DOHH2 (cell line): ENCODE measurements at regions not wholly inside any gene's neighbourhood (a gene's known extent, or its start where the extent isn't known, plus 50 kb on each side); places are given as distances from the start of the nearest gene placed in this dataset.

Experiments
- H3F3A ChIP-seq: fragments of 200-600 bp; sonication (generic), shearing (Covaris generic); 2 replicates; pipeline ENCODE4 v1.6.0; 2016; ENCODE audit warnings: antibody characterized with exemption, mild to moderate bottlenecking; ENCODE audit not compliant: control insufficient read depth, insufficient read depth
- H3K27ac ChIP-seq: fragments of 200-600 bp; sonication (generic); 2 replicates; pipeline ENCODE4 v1.5.1; 2014; ENCODE audit warnings: low read depth, mild to moderate bottlenecking, low read length, moderate library complexity
- H3K27me3 ChIP-seq: fragments of 200-600 bp; sonication (generic); 2 replicates; pipeline ENCODE4 v1.6.1; 2014; ENCODE audit warnings: mild to moderate bottlenecking, low read length, mixed read lengths; ENCODE audit not compliant: control insufficient read depth
- H3K36me3 ChIP-seq: fragments of 200-600 bp; sonication (generic); 2 replicates; pipeline ENCODE4 v1.6.1; 2014; ENCODE audit warnings: mild to moderate bottlenecking, low read length, moderate library complexity, mixed read lengths; ENCODE audit not compliant: control insufficient read depth
- H3K4me1 ChIP-seq: fragments of 200-600 bp; sonication (generic); 2 replicates; pipeline ENCODE4 v1.6.1; 2014; ENCODE audit warnings: mild to moderate bottlenecking, low read length, mixed read lengths; ENCODE audit not compliant: control insufficient read depth
- H3K4me2 ChIP-seq: fragments of 200-600 bp; sonication (generic); 2 replicates; pipeline ENCODE4 v1.6.0; 2014; ENCODE audit warnings: mild to moderate bottlenecking, low read length, moderate library complexity
- H3K4me3 ChIP-seq: fragments of 200-600 bp; sonication (generic); 2 replicates; pipeline ENCODE4 v1.5.1; 2014; ENCODE audit warnings: mild to moderate bottlenecking, low read length, mixed read lengths
- H3K79me2 ChIP-seq: fragments of 200-600 bp; sonication (generic); 2 replicates; pipeline ENCODE4 v1.6.1; 2014; ENCODE audit warnings: mild to moderate bottlenecking, low read length, mixed read lengths; ENCODE audit not compliant: control insufficient read depth
- H3K9me2 ChIP-seq: fragments of 200-600 bp; sonication (generic); replicated peaks from 2 replicates; pipeline ENCODE4 v1.6.1; 2014; ENCODE audit warnings: mild to moderate bottlenecking, low read length, mixed read lengths; ENCODE audit not compliant: control insufficient read depth
- H3K9me3 ChIP-seq: fragments of 200-600 bp; sonication (generic); 2 replicates; pipeline ENCODE4 v1.6.1; 2014; ENCODE audit warnings: antibody characterized with exemption, low read length, mixed read lengths; ENCODE audit not compliant: control insufficient read depth, insufficient read depth
- H4K20me1 ChIP-seq: fragments of 200-600 bp; sonication (generic); 2 replicates; pipeline ENCODE4 v1.6.0; 2014; ENCODE audit warnings: low read depth, mild to moderate bottlenecking, antibody characterized with exemption, low read length, moderate library complexity; ENCODE audit not compliant: control insufficient read depth, insufficient read depth
- EZH2phosphoT487 ChIP-seq: fragments of 200-600 bp; sonication (generic); IDR thresholded peaks from 2 replicates; pipeline ENCODE4 v1.6.1; 2017; ENCODE audit warnings: borderline replicate concordance, mild to moderate bottlenecking, antibody characterized with exemption, low read length, moderate library complexity, mixed read lengths
- TF ChIP-seq, protein P1 (sequence below): fragments of 200-600 bp; sonication (generic); IDR thresholded peaks from one replicate; pipeline ENCODE4 v1.5.1; 2014; ENCODE audit warnings: antibody characterized with exemption, mild to moderate bottlenecking, low read depth, low read length; ENCODE audit not compliant: poor library complexity, severe bottlenecking

DNA sequence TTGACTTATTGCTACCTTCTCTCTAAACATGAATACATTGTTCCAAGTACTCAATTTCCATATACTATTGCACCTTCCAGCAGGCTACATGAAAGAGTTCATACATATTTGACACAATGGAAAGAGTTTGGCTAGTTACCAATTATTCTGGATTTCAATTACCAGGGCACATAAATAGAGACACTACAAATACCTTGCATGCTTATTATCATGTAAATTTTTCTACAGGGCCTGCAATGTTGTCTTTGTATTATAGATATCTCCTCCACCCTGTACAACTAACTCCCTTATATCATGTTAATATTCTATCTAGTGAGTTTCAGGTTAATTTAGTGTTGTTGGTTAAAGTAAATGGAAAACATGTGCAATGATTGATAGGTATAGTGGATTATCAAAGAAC is 540.7 kb upstream of the SLITRK5 start:
- no peaks in the 10 kb centered on the region for H3K4me1 ChIP-seq
- H3K4me3 ChIP-seq = no peak overlapping the region
- H3F3A ChIP-seq = no peaks in the 10 kb centered on the region
- no peaks in the 10 kb centered on the region for H3K27me3 ChIP-seq
- no peaks in the 10 kb centered on the region for H3K79me2 ChIP-seq
- H3K27ac ChIP-seq = no peak overlapping the region
- no peaks in the 10 kb centered on the region for H4K20me1 ChIP-seq
- no peak for TF ChIP-seq EZH2phosphoT487
- TF ChIP-seq, protein P1, sequence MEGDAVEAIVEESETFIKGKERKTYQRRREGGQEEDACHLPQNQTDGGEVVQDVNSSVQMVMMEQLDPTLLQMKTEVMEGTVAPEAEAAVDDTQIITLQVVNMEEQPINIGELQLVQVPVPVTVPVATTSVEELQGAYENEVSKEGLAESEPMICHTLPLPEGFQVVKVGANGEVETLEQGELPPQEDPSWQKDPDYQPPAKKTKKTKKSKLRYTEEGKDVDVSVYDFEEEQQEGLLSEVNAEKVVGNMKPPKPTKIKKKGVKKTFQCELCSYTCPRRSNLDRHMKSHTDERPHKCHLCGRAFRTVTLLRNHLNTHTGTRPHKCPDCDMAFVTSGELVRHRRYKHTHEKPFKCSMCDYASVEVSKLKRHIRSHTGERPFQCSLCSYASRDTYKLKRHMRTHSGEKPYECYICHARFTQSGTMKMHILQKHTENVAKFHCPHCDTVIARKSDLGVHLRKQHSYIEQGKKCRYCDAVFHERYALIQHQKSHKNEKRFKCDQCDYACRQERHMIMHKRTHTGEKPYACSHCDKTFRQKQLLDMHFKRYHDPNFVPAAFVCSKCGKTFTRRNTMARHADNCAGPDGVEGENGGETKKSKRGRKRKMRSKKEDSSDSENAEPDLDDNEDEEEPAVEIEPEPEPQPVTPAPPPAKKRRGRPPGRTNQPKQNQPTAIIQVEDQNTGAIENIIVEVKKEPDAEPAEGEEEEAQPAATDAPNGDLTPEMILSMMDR = no peak
- H3K9me2 ChIP-seq = no peaks in the 10 kb centered on the region
- H3K4me2 ChIP-seq = no peak overlapping the region
- H3K9me3 ChIP-seq = no peaks in the 10 kb centered on the region
- no peaks in the 10 kb centered on the region for H3K36me3 ChIP-seq

DNA sequence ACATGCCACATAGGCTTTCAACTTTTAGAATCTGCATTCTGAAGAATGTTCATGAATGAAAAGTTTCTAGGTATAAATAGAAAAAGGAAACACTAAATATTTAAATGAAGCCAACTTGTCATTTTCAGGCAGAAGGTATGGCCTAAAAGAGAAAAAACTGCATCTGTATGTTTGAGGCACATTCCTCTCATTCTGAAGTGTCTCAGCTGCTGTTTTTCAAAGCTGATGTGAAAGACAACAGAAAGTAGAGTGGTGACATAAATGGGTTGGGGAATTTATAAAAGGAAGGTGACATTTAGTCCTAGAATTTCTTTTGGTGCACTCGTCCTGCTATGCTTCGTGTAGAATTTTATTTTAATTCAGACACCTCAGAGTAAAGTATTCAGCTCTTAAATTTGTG is 539.6 kb upstream of the SLITRK5 start:
- Histone ChIP-seq H3K4me2 (no peak overlapping the region), H3K9me3 (no peaks in the 10 kb centered on the region), H4K20me1 (no peaks in the 10 kb centered on the region), H3K36me3 (no peaks in the 10 kb centered on the region), H3K27ac (no peak overlapping the region), H3K4me3 (no peak overlapping the region), H3F3A (no peaks in the 10 kb centered on the region), H3K9me2 (no peaks in the 10 kb centered on the region), H3K27me3 (no peaks in the 10 kb centered on the region), H3K4me1 (no peaks in the 10 kb centered on the region), H3K79me2 (no peaks in the 10 kb centered on the region)
- TF ChIP-seq, protein P1 = no peak
- no peak for TF ChIP-seq EZH2phosphoT487

DNA sequence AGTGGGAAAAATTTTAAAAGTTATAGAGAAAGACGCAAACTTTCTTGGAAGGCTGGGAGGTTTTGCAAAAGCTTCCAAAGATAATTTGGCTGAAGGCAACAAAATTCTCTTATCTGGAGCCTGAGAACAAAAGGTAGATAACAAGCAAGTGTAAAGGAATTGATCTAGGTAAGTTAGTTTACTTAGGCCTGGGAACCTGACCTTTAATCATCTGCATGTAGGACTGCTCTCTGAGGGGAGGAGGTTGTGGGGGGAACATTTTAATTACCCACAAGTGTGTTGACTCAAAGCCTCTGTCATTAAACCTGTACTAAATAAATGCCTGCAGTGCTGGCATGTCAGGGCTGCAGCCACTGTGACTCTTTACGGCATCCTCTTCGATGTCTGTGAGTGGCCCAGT is 532.3 kb upstream of the SLITRK5 start:
- no peaks in the 10 kb centered on the region for H3K4me1 ChIP-seq
- H3K27me3 ChIP-seq = no peaks in the 10 kb centered on the region
- no peak overlapping the region for H3K27ac ChIP-seq
- no peaks in the 10 kb centered on the region for H3F3A ChIP-seq
- no peaks in the 10 kb centered on the region for H3K9me3 ChIP-seq
- no peaks in the 10 kb centered on the region for H4K20me1 ChIP-seq
- no peaks in the 10 kb centered on the region for H3K79me2 ChIP-seq
- H3K4me3 ChIP-seq = no peak overlapping the region
- H3K9me2 ChIP-seq = no peaks in the 10 kb centered on the region
- TF ChIP-seq EZH2phosphoT487 = no peak
- TF ChIP-seq, protein P1 = no peak
- H3K36me3 ChIP-seq = no peaks in the 10 kb centered on the region
- H3K4me2 ChIP-seq = no peak overlapping the region

DNA sequence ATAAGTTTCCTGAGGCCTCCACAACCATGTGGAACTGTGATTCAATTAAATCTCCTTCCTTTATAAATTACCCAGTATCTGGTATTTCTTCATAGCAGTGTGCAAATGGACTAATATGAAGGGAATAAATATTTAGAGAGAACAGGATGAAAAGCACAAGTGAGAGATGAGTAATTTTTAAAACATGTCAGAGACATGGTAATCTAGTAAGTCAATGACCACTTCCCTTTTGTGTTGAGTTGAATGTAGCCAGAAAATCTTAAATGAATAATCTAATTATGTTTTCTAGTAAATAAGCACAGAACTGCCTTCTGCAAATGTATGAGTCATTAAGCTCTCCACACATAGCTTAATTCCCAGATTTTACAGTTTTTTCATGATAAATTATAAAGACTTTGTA is 524.1 kb upstream of the SLITRK5 start:
- H3F3A ChIP-seq = no peaks in the 10 kb centered on the region
- no peaks in the 10 kb centered on the region for H3K27me3 ChIP-seq
- H3K4me2 ChIP-seq = no peak overlapping the region

More for the DNA sequence above, 524.1 kb upstream of the SLITRK5 start:
- TF ChIP-seq, protein P1 = no peak
- TF ChIP-seq EZH2phosphoT487 = no peak
- no peaks in the 10 kb centered on the region for H3K36me3 ChIP-seq
- no peaks in the 10 kb centered on the region for H3K9me3 ChIP-seq
- H3K4me1 ChIP-seq = no peaks in the 10 kb centered on the region
- H3K4me3 ChIP-seq = no peak overlapping the region
- H3K9me2 ChIP-seq = no peaks in the 10 kb centered on the region
- H4K20me1 ChIP-seq = no peaks in the 10 kb centered on the region
- no peak overlapping the region for H3K27ac ChIP-seq
- no peaks in the 10 kb centered on the region for H3K79me2 ChIP-seq
